22Rv1 (cell line): ENCODE measurements at regions not wholly inside any gene's neighbourhood (a gene's known extent, or its start where the extent isn't known, plus 50 kb on each side); places are given as distances from the start of the nearest gene placed in this dataset.

Experiments
- CTCF ChIP-seq: fragments of 450-650 bp; IDR thresholded peaks from 2 replicates; pipeline ENCODE4 v1.5.1; 2017; ENCODE audit warnings: mild to moderate bottlenecking
- ZFX ChIP-seq: fragments of 450-650 bp; IDR thresholded peaks from 2 replicates; pipeline ENCODE4 v1.6.1; 2017; ENCODE audit warnings: antibody characterized with exemption, borderline replicate concordance

- TF ChIP-seq CTCF (peak; percentile 45), ZFX (no peak)
Measured at GRCh38 chr4:114180481-114180880, 201.0 kb upstream of the ARSJ start.
